ENCODE measurements at regions not wholly inside any gene's neighbourhood (a gene's known extent, or its start where the extent isn't known, plus 50 kb on each side); places are given as distances from the start of the nearest gene placed in this dataset.

GRCh38 chr7:98495200-98495955 is 94.5 kb upstream of the BAIAP2L1 start:
- TF ChIP-seq, protein P1, sequence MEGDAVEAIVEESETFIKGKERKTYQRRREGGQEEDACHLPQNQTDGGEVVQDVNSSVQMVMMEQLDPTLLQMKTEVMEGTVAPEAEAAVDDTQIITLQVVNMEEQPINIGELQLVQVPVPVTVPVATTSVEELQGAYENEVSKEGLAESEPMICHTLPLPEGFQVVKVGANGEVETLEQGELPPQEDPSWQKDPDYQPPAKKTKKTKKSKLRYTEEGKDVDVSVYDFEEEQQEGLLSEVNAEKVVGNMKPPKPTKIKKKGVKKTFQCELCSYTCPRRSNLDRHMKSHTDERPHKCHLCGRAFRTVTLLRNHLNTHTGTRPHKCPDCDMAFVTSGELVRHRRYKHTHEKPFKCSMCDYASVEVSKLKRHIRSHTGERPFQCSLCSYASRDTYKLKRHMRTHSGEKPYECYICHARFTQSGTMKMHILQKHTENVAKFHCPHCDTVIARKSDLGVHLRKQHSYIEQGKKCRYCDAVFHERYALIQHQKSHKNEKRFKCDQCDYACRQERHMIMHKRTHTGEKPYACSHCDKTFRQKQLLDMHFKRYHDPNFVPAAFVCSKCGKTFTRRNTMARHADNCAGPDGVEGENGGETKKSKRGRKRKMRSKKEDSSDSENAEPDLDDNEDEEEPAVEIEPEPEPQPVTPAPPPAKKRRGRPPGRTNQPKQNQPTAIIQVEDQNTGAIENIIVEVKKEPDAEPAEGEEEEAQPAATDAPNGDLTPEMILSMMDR (IDR thresholded peaks at IDR 0.05) = no peak
- no peak for TF ChIP-seq POLR2A (IDR thresholded peaks at IDR 0.05)
- TF ChIP-seq POLR2AphosphoS5 (IDR thresholded peaks at IDR 0.05) = no peak
